Fibroblast of the aortic adventitia (primary cell): ENCODE measurements at regions not wholly inside any gene's neighbourhood (a gene's known extent, or its start where the extent isn't known, plus 50 kb on each side); places are given as distances from the start of the nearest gene placed in this dataset.

Source experiments
- DNase-seq: peaks from one replicate; pipeline ENCODE4 v3.0.0-alpha.2; 2010; ENCODE audit warnings: low read depth
- H3K4me3 ChIP-seq: 2 replicates; pipeline ENCODE4 v1.5.1; 2011; ENCODE audit warnings: low read depth, mild to moderate bottlenecking, control low read depth, low read length, moderate library complexity
- TF ChIP-seq, protein P1 (sequence below): IDR thresholded peaks from 2 replicates; pipeline ENCODE4 v1.5.1; 2011; ENCODE audit warnings: mild to moderate bottlenecking, low read length, control low read depth, inconsistent platforms; ENCODE audit not compliant: insufficient read depth

DNA sequence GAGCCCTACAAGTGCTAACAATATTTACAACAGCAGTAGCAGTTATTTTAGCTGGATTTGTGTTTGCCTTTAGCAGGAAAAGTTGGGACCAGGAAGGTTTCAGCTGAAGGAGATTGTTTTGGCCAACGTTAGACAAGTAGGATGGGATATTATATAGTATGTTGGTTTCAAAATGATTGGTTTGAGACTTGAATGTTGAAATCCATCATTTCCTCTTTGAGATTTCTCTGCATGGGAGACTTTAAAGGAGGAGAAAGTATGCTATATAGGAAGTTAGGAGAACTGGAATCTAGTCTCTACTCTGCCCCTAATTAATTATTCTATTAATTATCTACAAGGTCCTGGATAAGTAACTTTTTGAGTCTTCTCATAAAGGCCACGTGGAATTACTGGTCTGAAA is 263.8 kb downstream of the PTEN start:
- H3K4me3 ChIP-seq = no peak overlapping the region
- TF ChIP-seq, protein P1, sequence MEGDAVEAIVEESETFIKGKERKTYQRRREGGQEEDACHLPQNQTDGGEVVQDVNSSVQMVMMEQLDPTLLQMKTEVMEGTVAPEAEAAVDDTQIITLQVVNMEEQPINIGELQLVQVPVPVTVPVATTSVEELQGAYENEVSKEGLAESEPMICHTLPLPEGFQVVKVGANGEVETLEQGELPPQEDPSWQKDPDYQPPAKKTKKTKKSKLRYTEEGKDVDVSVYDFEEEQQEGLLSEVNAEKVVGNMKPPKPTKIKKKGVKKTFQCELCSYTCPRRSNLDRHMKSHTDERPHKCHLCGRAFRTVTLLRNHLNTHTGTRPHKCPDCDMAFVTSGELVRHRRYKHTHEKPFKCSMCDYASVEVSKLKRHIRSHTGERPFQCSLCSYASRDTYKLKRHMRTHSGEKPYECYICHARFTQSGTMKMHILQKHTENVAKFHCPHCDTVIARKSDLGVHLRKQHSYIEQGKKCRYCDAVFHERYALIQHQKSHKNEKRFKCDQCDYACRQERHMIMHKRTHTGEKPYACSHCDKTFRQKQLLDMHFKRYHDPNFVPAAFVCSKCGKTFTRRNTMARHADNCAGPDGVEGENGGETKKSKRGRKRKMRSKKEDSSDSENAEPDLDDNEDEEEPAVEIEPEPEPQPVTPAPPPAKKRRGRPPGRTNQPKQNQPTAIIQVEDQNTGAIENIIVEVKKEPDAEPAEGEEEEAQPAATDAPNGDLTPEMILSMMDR = no peak
- DNase-seq = no peak

DNA sequence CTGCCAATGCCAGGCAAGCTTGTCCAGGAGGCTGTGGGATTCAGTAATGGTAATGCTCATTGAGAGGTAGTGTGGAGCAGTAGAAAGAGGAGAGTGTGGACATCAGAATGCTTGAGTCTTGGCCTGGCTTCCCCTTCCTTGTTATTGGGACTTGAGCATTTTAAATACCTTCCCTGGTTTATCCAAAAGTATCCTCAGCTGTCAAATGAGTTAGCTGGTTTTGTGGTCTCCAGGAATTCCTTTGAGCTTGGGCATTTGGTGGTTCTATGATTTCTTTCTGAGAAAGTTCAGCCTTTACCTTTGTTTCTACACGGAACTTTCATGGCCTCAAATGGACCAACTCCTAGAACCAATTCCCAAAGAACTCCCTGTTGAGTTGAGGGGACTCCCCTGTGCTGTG is 264.3 kb downstream of the PTEN start:
- no peak for DNase-seq
- H3K4me3 ChIP-seq = no peak overlapping the region
- TF ChIP-seq, protein P1 = no peak

- TF ChIP-seq, protein P1 = no peak
- DNase-seq = no peak
- H3K4me3 ChIP-seq = no peak overlapping the region
Measured at GRCh38 chr10:88129013-88129412, 265.6 kb downstream of the PTEN start.

GRCh38 chr10:88130912-88131311 is 267.5 kb downstream of the PTEN start:
- TF ChIP-seq, protein P1 = no peak
- no peak for DNase-seq
- H3K4me3 ChIP-seq = no peak overlapping the region

GRCh38 chr10:88131511-88132139 is 268.2 kb downstream of the PTEN start:
- TF ChIP-seq, protein P1 = peak; percentile 28
- DNase-seq = peak; percentile 83
- H3K4me3 ChIP-seq = no peak overlapping the region

GRCh38 chr10:88136712-88137111 is 273.3 kb downstream of the PTEN start:
- DNase-seq = no peak
- H3K4me3 ChIP-seq = no peak overlapping the region
- TF ChIP-seq, protein P1 = no peak

GRCh38 chr10:88138319-88138848 is 275.0 kb downstream of the PTEN start:
- TF ChIP-seq, protein P1 = no peak
- H3K4me3 ChIP-seq = no peak overlapping the region
- no peak for DNase-seq
